PC-3 (cell line): ENCODE measurements at regions not wholly inside any gene's neighbourhood (a gene's known extent, or its start where the extent isn't known, plus 50 kb on each side); places are given as distances from the start of the nearest gene placed in this dataset.

Experiments used
- ATAC-seq: fragments of 200-7000 bp; cut with Tn5 transposase; 2 replicates; pipeline ENCODE4 v1.9.1; 2020; ENCODE audit warnings: mild to moderate bottlenecking, moderate library complexity
- BruUV-seq: library from RNA; stranded (reverse); fragments of 400-500 nt; replicated peaks from 2 replicates; lab custom pipeline; 2021; lab: Mats Ljungman, UMichigan
- CTCF ChIA-PET: fragments of 300-600 bp; sonication (Branson Sonifier 250); formaldehyde crosslinking; loops from one replicate; lab custom pipeline; 2022; ENCODE audit warnings: antibody characterized with exemption; lab: Charles Lee
- POLR2A ChIA-PET: fragments of 300-600 bp; sonication (Branson Sonifier 250); formaldehyde crosslinking; loops from one replicate; lab custom pipeline; 2022; ENCODE audit warnings: antibody characterized with exemption; ENCODE audit not compliant: unreplicated experiment; lab: Charles Lee
- DNase-seq: peaks from one replicate; pipeline ENCODE4 v3.0.0-alpha.2; 2015
- H2AFZ ChIP-seq: fragments of 300-600 bp; sonication (generic); 2 replicates; pipeline ENCODE4 v1.6.0; 2016; ENCODE audit warnings: antibody characterized with exemption, low read length
- H3F3A ChIP-seq: fragments of 300-600 bp; sonication (generic); one replicate; pipeline ENCODE4 v1.6.0; 2017; ENCODE audit warnings: antibody characterized with exemption, low read length, control low read depth, mild to moderate bottlenecking; ENCODE audit not compliant: unreplicated experiment
- H3K27ac ChIP-seq: fragments of 300-600 bp; sonication (generic); 2 replicates; pipeline ENCODE4 v1.5.1; 2016; ENCODE audit warnings: mild to moderate bottlenecking, low read length
- H3K27me3 ChIP-seq: fragments of 300-600 bp; sonication (generic); 2 replicates; pipeline ENCODE4 v1.6.1; 2016; ENCODE audit warnings: low read length, mixed read lengths
- H3K36me3 ChIP-seq: fragments of 300-600 bp; sonication (generic); 2 replicates; pipeline ENCODE4 v1.6.1; 2016; ENCODE audit warnings: low read depth, mixed run types, low read length, mixed read lengths
- H3K4me1 ChIP-seq: fragments of 300-600 bp; sonication (generic); 2 replicates; pipeline ENCODE4 v1.5.1; 2016; ENCODE audit warnings: low read length; ENCODE audit not compliant: insufficient read depth
- H3K4me2 ChIP-seq: fragments of 300-600 bp; sonication (generic); 2 replicates; pipeline ENCODE4 v1.6.0; 2016; ENCODE audit warnings: low read length
- H3K4me3 ChIP-seq: fragments of 300-600 bp; sonication (generic); 2 replicates; pipeline ENCODE4 v1.5.1; 2016; ENCODE audit warnings: mild to moderate bottlenecking, low read length, mixed read lengths
- H3K79me2 ChIP-seq: fragments of 300-600 bp; sonication (generic); 2 replicates; pipeline ENCODE4 v1.6.1; 2017; ENCODE audit warnings: low read length, mixed read lengths
- H3K9ac ChIP-seq: fragments of 300-600 bp; sonication (generic); 2 replicates; pipeline ENCODE4 v1.6.0; 2016; ENCODE audit warnings: mild to moderate bottlenecking, low read length
- H3K9me2 ChIP-seq: fragments of 300-600 bp; sonication (generic); replicated peaks from 2 replicates; pipeline ENCODE4 v1.6.1; 2016; ENCODE audit warnings: mixed run types, low read length, mixed read lengths
- H3K9me3 ChIP-seq: fragments of 300-600 bp; sonication (generic); 2 replicates; pipeline ENCODE4 v1.6.1; 2016; ENCODE audit warnings: low read length, mixed read lengths
- H4K20me1 ChIP-seq: fragments of 300-600 bp; sonication (generic); 2 replicates; pipeline ENCODE4 v1.6.1; 2016; ENCODE audit warnings: low read length, mixed read lengths
- EZH2 ChIP-seq: fragments of 300-600 bp; sonication (generic); IDR thresholded peaks from one replicate; pipeline ENCODE4 v1.6.1; 2017; ENCODE audit warnings: antibody characterized with exemption, mild to moderate bottlenecking, low read length; ENCODE audit not compliant: unreplicated experiment
- EZH2phosphoT487 ChIP-seq: fragments of 300-600 bp; sonication (generic); IDR thresholded peaks from 2 replicates; pipeline ENCODE4 v1.6.1; 2018; ENCODE audit warnings: mild to moderate bottlenecking, antibody characterized with exemption, low read length, borderline replicate concordance
- intact Hi-C: fragments of 100-400 bp; cut with micrococcal nuclease; formaldehyde crosslinking; loops from 2 replicates; pipeline ENCODE4 v1.9.0; 2023
- TF ChIP-seq, protein P1 (sequence below): fragments of 300-600 bp; sonication (generic); conservative IDR thresholded peaks from 2 replicates; pipeline ENCODE4 v1.5.1; 2017; ENCODE audit warnings: antibody characterized with exemption, low read depth, mild to moderate bottlenecking, low read length

DNA sequence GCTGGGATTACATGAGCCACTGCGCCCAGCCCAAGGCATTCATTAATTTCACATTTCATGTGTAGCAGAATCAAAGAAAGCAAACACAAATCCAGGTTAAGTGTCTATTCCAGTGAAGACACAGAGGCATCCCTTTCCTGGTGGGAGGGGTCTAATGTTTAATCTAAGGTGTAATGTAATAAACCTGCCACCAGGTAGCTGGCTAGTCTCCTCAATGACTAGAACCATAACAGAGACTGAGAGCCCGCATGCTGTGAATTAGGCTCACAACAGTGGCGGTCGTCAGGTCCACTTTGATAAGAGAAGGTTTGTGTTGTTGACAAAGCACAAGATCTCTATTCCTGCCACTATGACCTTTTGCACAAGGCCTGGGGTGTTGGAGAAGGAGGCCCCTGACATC lies 64.2 kb upstream of the ADA2 start:
- Histone ChIP-seq H3K27me3 (peaks cover 27% of the 10 kb centered on the region), H3K9me2 (no peaks in the 10 kb centered on the region)
- CTCF ChIA-PET, result no interaction called here

DNA sequence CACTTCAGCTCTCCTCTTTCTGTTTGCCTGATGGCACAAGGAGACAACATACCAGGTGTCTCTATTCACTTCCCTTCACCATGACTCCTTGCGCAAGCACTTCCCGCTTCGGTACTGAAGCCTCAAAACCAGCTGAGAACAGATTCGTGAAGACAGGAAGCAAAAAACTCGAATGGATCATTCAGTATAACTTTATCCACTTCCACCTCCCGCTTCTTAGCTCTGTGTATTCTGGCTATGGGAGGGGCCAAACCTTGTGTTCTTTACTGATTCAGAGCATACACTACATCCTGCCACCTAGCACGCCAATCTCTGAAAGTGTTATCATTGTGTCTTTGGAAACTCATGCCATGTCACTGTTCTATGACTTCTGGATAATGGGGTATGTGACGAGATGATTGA lies 62.2 kb upstream of the ADA2 start:
- ATAC-seq (no peak), DNase-seq (no peak)
- no peaks in the 10 kb centered on the region for H3K36me3 ChIP-seq
- H3K79me2 ChIP-seq, result no peaks in the 10 kb centered on the region
- no peak overlapping the region for H3K27ac ChIP-seq
- no peaks in the 10 kb centered on the region for H3K9me2 ChIP-seq
- peaks cover 18% of the 10 kb centered on the region for H3K27me3 ChIP-seq
- H3K4me2 ChIP-seq, result no peak overlapping the region
- no peak overlapping the region for H2AFZ ChIP-seq
- H4K20me1 ChIP-seq, result no peaks in the 10 kb centered on the region
- ChIA-PET POLR2A (no interaction called here), CTCF (no interaction called here)
- no TSS peak for BruUV-seq
- no peaks in the 10 kb centered on the region for H3F3A ChIP-seq
- no peak for TF ChIP-seq EZH2
- TF ChIP-seq EZH2phosphoT487, result no peak
- TF ChIP-seq, protein P1, sequence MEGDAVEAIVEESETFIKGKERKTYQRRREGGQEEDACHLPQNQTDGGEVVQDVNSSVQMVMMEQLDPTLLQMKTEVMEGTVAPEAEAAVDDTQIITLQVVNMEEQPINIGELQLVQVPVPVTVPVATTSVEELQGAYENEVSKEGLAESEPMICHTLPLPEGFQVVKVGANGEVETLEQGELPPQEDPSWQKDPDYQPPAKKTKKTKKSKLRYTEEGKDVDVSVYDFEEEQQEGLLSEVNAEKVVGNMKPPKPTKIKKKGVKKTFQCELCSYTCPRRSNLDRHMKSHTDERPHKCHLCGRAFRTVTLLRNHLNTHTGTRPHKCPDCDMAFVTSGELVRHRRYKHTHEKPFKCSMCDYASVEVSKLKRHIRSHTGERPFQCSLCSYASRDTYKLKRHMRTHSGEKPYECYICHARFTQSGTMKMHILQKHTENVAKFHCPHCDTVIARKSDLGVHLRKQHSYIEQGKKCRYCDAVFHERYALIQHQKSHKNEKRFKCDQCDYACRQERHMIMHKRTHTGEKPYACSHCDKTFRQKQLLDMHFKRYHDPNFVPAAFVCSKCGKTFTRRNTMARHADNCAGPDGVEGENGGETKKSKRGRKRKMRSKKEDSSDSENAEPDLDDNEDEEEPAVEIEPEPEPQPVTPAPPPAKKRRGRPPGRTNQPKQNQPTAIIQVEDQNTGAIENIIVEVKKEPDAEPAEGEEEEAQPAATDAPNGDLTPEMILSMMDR, result no peak
- no peaks in the 10 kb centered on the region for H3K9me3 ChIP-seq
- H3K4me3 ChIP-seq, result no peak overlapping the region
- intact Hi-C loops, result no loop called here
- H3K4me1 ChIP-seq, result no peaks in the 10 kb centered on the region
- no peak overlapping the region for H3K9ac ChIP-seq

More for the DNA sequence above, 64.2 kb upstream of the ADA2 start:
- H3K36me3 ChIP-seq, result no peaks in the 10 kb centered on the region
- no peak overlapping the region for H2AFZ ChIP-seq
- no peak for ATAC-seq
- POLR2A ChIA-PET, result no interaction called here
- H3K9ac ChIP-seq, result no peak overlapping the region
- no peaks in the 10 kb centered on the region for H3K9me3 ChIP-seq
- H3K4me1 ChIP-seq, result no peaks in the 10 kb centered on the region
- no peaks in the 10 kb centered on the region for H3K79me2 ChIP-seq
- H4K20me1 ChIP-seq, result no peaks in the 10 kb centered on the region
- no peak overlapping the region for H3K4me3 ChIP-seq
- H3F3A ChIP-seq, result no peaks in the 10 kb centered on the region
- no TSS peak for BruUV-seq
- no peak for DNase-seq
- no peak overlapping the region for H3K27ac ChIP-seq
- TF ChIP-seq EZH2phosphoT487, result no peak
- TF ChIP-seq, protein P1, result no peak
- no peak for TF ChIP-seq EZH2
- intact Hi-C loops, result no loop called here
- H3K4me2 ChIP-seq, result no peak overlapping the region

DNA sequence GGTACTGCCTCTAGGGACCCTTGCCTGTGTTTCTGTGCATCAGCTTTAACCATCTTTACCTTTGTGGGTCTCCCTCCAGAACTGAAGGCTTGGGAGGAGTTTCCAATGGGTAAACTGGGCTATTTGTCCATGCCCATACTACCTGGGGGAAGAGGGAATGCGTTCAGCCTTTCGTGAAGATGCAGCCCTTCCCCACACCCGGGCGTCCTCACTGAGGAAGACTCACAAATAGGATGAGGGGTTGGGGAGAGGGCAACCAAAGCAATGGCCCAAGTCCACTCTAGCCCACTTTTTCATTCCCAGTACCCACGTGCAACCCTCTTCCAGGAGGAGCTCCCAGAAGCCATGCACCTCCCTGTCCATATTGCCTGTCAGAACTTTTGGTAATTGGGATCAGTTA lies 61.8 kb upstream of the ADA2 start:
- H3K9me3 ChIP-seq, result no peaks in the 10 kb centered on the region
- CTCF ChIA-PET, result no interaction called here
- no peaks in the 10 kb centered on the region for H3K79me2 ChIP-seq
- BruUV-seq, result no TSS peak
- no peak overlapping the region for H3K4me3 ChIP-seq
- H3K4me1 ChIP-seq, result no peaks in the 10 kb centered on the region
- peaks cover 15% of the 10 kb centered on the region for H3K27me3 ChIP-seq
- H4K20me1 ChIP-seq, result no peaks in the 10 kb centered on the region
- H3K27ac ChIP-seq, result no peak overlapping the region
- ATAC-seq (no peak), DNase-seq (no peak)
- no peak overlapping the region for H3K9ac ChIP-seq
- intact Hi-C loops, result no loop called here
- no peaks in the 10 kb centered on the region for H3K36me3 ChIP-seq
- POLR2A ChIA-PET, result no interaction called here
- no peak overlapping the region for H2AFZ ChIP-seq
- H3F3A ChIP-seq, result no peaks in the 10 kb centered on the region
- H3K9me2 ChIP-seq, result no peaks in the 10 kb centered on the region
- TF ChIP-seq EZH2phosphoT487 (no peak), EZH2 (no peak)
- TF ChIP-seq, protein P1, result no peak
- H3K4me2 ChIP-seq, result no peak overlapping the region
